ENCODE measurements at regions not wholly inside any gene's neighbourhood (a gene's known extent, or its start where the extent isn't known, plus 50 kb on each side); places are given as distances from the start of the nearest gene placed in this dataset.

- no peak for TF ChIP-seq SP1 (IDR thresholded peaks at IDR 0.05)
- no peak for TF ChIP-seq ELF4 (IDR thresholded peaks at IDR 0.05)
- no peak for TF ChIP-seq PKNOX1 (IDR thresholded peaks at IDR 0.05)
- TF ChIP-seq BHLHE40 (IDR thresholded peaks at IDR 0.05; ENCODE audit: borderline replicate concordance) = no peak
- TF ChIP-seq HDGF (IDR thresholded peaks at IDR 0.05; ENCODE audit: borderline replicate concordance) = no peak
- no peak for TF ChIP-seq SUZ12 (IDR thresholded peaks at IDR 0.05)
- TF ChIP-seq FOXM1 (IDR thresholded peaks at IDR 0.05; ENCODE audit: borderline replicate concordance) = no peak
- TF ChIP-seq FOXK2 (IDR thresholded peaks at IDR 0.05) = no peak
These were observed 188.5 kb upstream of the ANK3 start for GRCh38 chr10:60578217-60578616.

Measured in HEK293T (cell line).